Endothelial cell of umbilical vein (primary cell): ENCODE measurements at regions not wholly inside any gene's neighbourhood (a gene's known extent, or its start where the extent isn't known, plus 50 kb on each side); places are given as distances from the start of the nearest gene placed in this dataset.

Experiments
- EZH2 ChIP-seq: IDR thresholded peaks from 2 replicates; pipeline ENCODE4 v1.6.1; 2012; ENCODE audit warnings: borderline replicate concordance, low read depth, mild to moderate bottlenecking, moderate library complexity, low read length, inconsistent platforms; ENCODE audit not compliant: severe bottlenecking
- FOS ChIP-seq: IDR thresholded peaks from 2 replicates; pipeline ENCODE4 v1.6.1; 2011; ENCODE audit warnings: mild to moderate bottlenecking, low read length, moderate library complexity, borderline replicate concordance; ENCODE audit not compliant: insufficient read depth
- POLR2A ChIP-seq: IDR thresholded peaks from 2 replicates; pipeline ENCODE4 v1.6.1; 2012; ENCODE audit warnings: low read depth, mild to moderate bottlenecking, control low read depth, low read length
- POLR2AphosphoS5 ChIP-seq: IDR thresholded peaks from 2 replicates; pipeline ENCODE4 v1.6.1; 2012; ENCODE audit warnings: low read depth, mild to moderate bottlenecking, control low read depth, low read length, moderate library complexity; ENCODE audit not compliant: insufficient read depth
- TF ChIP-seq, protein P1 (sequence below), 2 donors: IDR thresholded peaks; 1 replicate in 1 of 2; 2 replicates in 1 of 2; pipeline ENCODE4 v1.5.1; 2011; ENCODE audit warnings: low read length in 2 of 2, mild to moderate bottlenecking in 2 of 2, moderate library complexity in 2 of 2, control low read depth in 1 of 2, inconsistent platforms in 1 of 2, low read depth in 1 of 2; ENCODE audit not compliant: insufficient read depth in 1 of 2; ENCODE audit errors: extremely low read depth in 1 of 2
- TF ChIP-seq, protein P2 (sequence below): IDR thresholded peaks from 2 replicates; pipeline ENCODE4 v1.6.1; 2011; ENCODE audit not compliant: insufficient read depth, insufficient read length

DNA sequence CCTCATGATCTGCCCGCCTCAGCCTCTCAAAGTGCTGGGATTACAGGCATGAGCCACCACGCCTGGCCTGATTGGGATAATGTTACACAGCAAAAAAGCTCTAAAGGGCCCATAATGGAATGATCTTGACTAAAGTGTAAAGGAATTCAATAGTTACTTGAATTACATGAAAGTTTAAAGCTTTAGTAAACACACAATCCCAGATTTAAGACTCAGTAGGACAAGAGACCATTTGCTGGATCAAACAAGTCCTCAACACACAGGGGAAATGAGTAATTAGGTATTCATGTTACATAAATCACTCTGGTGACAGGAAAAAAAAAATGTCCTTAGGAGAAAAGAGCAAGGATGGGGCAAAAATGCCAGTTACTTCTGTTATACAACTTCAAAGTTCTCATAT lies 762.9 kb upstream of the AMELY start:
- TF ChIP-seq, protein P1, sequence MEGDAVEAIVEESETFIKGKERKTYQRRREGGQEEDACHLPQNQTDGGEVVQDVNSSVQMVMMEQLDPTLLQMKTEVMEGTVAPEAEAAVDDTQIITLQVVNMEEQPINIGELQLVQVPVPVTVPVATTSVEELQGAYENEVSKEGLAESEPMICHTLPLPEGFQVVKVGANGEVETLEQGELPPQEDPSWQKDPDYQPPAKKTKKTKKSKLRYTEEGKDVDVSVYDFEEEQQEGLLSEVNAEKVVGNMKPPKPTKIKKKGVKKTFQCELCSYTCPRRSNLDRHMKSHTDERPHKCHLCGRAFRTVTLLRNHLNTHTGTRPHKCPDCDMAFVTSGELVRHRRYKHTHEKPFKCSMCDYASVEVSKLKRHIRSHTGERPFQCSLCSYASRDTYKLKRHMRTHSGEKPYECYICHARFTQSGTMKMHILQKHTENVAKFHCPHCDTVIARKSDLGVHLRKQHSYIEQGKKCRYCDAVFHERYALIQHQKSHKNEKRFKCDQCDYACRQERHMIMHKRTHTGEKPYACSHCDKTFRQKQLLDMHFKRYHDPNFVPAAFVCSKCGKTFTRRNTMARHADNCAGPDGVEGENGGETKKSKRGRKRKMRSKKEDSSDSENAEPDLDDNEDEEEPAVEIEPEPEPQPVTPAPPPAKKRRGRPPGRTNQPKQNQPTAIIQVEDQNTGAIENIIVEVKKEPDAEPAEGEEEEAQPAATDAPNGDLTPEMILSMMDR (IDR thresholded peaks at IDR 0.05; ENCODE audit: extremely low read depth in 1 of 2, insufficient read depth in 1 of 2, low read depth in 1 of 2, low read length in 2 of 2) = no peak
- TF ChIP-seq FOS (no peak), EZH2 (no peak), POLR2A (no peak), POLR2AphosphoS5 (no peak)
- TF ChIP-seq, protein P2, sequence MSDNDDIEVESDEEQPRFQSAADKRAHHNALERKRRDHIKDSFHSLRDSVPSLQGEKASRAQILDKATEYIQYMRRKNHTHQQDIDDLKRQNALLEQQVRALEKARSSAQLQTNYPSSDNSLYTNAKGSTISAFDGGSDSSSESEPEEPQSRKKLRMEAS = no peak
